HFF-Myc (cell line): ENCODE measurements at regions not wholly inside any gene's neighbourhood (a gene's known extent, or its start where the extent isn't known, plus 50 kb on each side); places are given as distances from the start of the nearest gene placed in this dataset.

Source experiments
- DNase-seq: peaks from one replicate; pipeline ENCODE4 v3.0.0-alpha.2; 2011; ENCODE audit warnings: low read depth; ENCODE audit errors: extremely low read depth
- H3K4me3 ChIP-seq: replicated peaks from 2 replicates; pipeline ENCODE4 v1.5.1; 2011; ENCODE audit warnings: low read depth, mild to moderate bottlenecking, control low read depth, low read length
- TF ChIP-seq, protein P1 (sequence below): IDR thresholded peaks from 2 replicates; pipeline ENCODE4 v1.5.1; 2012; ENCODE audit warnings: mild to moderate bottlenecking, low read depth, low read length, control low read depth; ENCODE audit errors: missing control alignments

DNA sequence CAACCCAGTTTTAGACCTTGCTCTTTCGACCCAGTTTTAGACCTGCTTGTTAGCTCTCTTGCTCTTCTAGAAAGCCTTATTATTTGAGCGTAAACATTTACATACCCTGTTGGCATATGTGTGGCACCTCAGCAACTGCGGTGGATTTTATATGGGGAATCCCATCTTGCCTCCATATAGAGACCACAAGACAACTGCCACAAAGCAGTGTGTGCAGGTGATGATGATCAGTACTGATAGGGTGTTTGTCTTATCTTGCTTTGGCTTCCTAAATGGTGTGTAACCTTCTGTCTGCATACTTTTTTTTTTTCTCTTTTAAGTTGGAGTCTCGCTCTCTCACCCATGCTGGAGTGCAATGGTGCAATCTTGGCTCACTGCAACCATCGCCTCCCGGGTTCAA is 1270.8 kb downstream of the MRPL39 start:
- H3K4me3 ChIP-seq: no peak overlapping the region
- no peak for DNase-seq
- TF ChIP-seq, protein P1, sequence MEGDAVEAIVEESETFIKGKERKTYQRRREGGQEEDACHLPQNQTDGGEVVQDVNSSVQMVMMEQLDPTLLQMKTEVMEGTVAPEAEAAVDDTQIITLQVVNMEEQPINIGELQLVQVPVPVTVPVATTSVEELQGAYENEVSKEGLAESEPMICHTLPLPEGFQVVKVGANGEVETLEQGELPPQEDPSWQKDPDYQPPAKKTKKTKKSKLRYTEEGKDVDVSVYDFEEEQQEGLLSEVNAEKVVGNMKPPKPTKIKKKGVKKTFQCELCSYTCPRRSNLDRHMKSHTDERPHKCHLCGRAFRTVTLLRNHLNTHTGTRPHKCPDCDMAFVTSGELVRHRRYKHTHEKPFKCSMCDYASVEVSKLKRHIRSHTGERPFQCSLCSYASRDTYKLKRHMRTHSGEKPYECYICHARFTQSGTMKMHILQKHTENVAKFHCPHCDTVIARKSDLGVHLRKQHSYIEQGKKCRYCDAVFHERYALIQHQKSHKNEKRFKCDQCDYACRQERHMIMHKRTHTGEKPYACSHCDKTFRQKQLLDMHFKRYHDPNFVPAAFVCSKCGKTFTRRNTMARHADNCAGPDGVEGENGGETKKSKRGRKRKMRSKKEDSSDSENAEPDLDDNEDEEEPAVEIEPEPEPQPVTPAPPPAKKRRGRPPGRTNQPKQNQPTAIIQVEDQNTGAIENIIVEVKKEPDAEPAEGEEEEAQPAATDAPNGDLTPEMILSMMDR: no peak

DNA sequence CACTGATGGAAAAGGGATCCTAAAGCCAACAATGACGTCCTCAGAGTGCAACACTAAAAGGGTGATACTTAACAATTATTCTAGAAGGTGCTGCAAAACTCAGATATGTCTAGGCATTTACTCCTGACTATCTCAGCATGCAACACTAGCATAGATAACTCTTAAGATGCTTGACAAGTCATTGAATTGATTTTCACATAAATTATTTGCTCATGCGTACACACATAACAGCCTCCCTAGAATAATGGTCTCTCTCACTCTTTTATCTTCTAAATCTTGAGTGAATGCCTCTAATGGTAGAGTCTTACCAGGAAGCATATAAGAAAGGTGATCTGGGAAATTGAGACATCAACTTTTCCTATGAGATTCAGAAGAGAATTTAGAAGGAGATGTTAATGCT is 1283.7 kb downstream of the MRPL39 start:
- no peak overlapping the region for H3K4me3 ChIP-seq
- no peak for DNase-seq
- TF ChIP-seq, protein P1: no peak

DNA sequence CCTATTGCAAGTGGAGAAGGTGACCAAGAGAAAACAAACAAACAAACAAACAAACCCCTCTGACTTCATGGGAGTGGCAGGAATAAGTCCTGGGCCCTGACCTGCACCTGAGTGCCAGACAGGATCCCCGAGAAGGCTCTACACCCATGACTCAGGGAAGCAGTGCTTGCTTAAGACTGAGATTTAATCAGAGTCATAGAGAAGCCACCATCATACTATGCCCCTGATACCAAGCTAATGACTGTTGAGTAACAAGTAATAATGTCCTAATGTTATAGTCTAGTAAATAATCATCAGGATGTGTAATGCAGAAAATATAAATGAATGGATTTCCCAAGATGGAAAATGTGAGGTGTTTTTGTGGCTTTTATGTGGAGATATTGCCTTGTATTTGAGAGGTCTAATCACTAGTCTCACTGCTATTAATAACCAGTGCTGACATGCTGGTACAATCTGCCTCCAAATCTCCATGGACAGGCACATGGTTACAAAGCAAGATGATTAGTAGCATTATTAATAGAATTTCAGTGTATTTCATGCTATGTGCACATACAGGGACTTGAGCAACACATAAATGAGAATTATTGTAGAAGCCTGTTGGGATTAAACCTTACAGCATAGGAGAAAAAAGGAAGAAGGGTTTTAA is 1290.9 kb downstream of the MRPL39 start:
- no peak overlapping the region for H3K4me3 ChIP-seq
- DNase-seq: no peak
- TF ChIP-seq, protein P1: no peak

DNA sequence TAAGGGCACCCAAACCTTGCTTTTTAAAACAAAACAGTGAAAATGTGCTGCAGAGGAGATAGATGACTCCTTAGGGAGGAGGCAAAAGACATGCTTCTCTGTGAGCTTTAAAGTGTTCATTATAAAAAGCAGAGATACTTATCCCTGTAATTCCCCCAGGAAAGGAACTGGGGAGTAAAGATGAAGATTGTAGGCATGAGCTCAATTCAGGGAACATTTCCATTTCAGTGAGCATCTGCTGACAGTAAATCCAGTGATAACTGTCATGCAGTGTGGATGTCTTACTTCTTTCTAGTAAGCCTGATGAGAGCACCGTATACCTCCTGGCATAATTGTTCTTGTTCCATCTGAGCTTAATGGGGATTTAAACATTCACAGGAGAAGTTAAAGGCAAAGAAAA is 1296.5 kb downstream of the MRPL39 start:
- TF ChIP-seq, protein P1: no peak
- no peak overlapping the region for H3K4me3 ChIP-seq
- DNase-seq: no peak

DNA sequence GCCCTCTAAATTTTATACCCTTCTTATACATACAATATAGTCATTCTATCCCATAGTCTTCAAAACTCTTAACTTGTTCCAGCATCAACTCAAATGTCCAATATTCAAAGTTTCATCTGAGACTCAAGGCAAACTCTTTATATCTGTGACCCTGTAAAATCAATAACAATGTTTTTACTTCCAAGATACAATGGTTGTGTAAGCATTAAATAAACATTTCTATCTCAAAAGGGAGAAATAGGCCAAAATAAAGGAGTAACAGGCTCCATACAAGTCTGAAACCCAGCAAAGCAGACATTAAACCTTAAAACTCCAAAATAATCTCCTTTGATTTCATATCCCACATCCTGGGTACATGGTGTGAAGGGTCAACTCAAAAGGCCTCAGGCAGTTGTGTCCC is 1299.1 kb downstream of the MRPL39 start:
- TF ChIP-seq, protein P1: no peak
- no peak overlapping the region for H3K4me3 ChIP-seq
- DNase-seq: no peak

DNA sequence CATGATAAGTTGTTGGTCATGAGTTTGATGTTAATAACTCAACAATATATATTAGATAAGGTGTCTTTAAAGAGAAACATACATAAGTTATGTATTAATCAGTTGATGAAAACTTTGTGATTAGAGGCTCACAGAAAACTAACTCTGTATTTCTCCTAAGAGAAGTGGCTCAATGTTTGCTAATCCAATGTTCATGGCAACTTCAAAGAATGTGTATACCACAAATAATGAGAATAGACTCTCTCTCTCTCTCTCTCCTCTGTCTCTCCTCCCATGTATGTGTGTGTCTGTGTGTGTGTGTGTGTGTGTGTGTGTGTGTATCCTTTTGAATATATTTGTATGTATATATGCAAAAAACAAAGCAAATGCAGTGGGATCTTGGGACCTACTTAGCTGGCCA is 1304.9 kb downstream of the MRPL39 start:
- DNase-seq: no peak
- TF ChIP-seq, protein P1: no peak
- no peak overlapping the region for H3K4me3 ChIP-seq

DNA sequence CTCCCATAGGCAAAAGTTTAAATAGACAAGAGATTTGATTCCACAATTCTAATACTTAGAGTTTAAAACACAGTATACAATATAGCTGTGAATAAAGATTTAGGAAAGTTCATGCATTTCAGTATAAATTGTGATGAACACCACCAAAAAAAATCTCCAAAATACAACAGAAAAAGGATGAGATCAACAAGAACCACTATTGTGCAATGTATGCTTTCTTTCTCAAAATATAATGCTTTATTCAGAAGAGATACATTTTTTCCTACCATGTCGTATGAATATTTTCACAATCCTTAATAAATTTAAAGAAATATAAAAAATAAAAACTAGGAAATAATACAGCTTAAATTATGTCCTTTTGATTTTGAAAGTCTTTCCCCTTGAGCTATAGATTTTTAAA is 1309.2 kb downstream of the MRPL39 start:
- TF ChIP-seq, protein P1: no peak
- H3K4me3 ChIP-seq: no peak overlapping the region
- no peak for DNase-seq
